ENCODE measurements at regions not wholly inside any gene's neighbourhood (a gene's known extent, or its start where the extent isn't known, plus 50 kb on each side); places are given as distances from the start of the nearest gene placed in this dataset.

GRCh38 chr4:114535725-114536124 lies 62.9 kb upstream of the UGT8 start:
- peaks cover 6 to 7% of the 10 kb centered on the region in 2 donors for H3K9me3 Mint-ChIP-seq
- intact Hi-C loops (cut with micrococcal nuclease) = no loop called here
- H3K36me3 Mint-ChIP-seq = no peaks in the 10 kb centered on the region
- H3K27ac Mint-ChIP-seq = no peak overlapping the region
- no peak overlapping the region for H3K4me3 ChIP-seq (ENCODE audit: low read length)
- no peaks in the 10 kb centered on the region for H3K27me3 Mint-ChIP-seq (ENCODE audit: low read depth in 2 of 2)
- WGBS (ENCODE audit: insufficient coverage) = 91% methylated on average over 1 of the region's 1 CpG
- H3K9me3 ChIP-seq (ENCODE audit: control insufficient read depth, insufficient read depth, low read length) = no peaks in the 10 kb centered on the region
- ATAC-seq = no peak
- H3K4me1 Mint-ChIP-seq = no peaks in the 10 kb centered on the region
- no peak for TF ChIP-seq CTCF (IDR thresholded peaks at IDR 0.05)
- H3K27me3 ChIP-seq (ENCODE audit: control insufficient read depth, insufficient read depth, low read length) = no peaks in the 10 kb centered on the region
- no peak overlapping the region for H3K4me3 Mint-ChIP-seq
- no peaks in the 10 kb centered on the region for H3K36me3 ChIP-seq (ENCODE audit: control insufficient read depth, insufficient read depth, low read length)
- DNase-seq = no peak
- H3K27ac ChIP-seq (ENCODE audit: low read length) = no peak overlapping the region
- no peaks in the 10 kb centered on the region for H3K4me1 ChIP-seq (ENCODE audit: control insufficient read depth, insufficient read depth, low read length)

GRCh38 chr4:114537352-114537751 lies 61.3 kb upstream of the UGT8 start:
- 94% methylated on average over 3 of the region's 3 CpGs for WGBS (ENCODE audit: insufficient coverage)
- DNase-seq (no peak), ATAC-seq (no peak)
- H3K36me3 ChIP-seq (ENCODE audit: control insufficient read depth, insufficient read depth, low read length) = no peaks in the 10 kb centered on the region
- no peak overlapping the region for H3K4me3 ChIP-seq (ENCODE audit: low read length)
- H3K4me3 Mint-ChIP-seq = no peak overlapping the region
- H3K27ac ChIP-seq (ENCODE audit: low read length) = no peak overlapping the region
- no peaks in the 10 kb centered on the region for H3K27me3 ChIP-seq (ENCODE audit: control insufficient read depth, insufficient read depth, low read length)
- no peak overlapping the region for H3K27ac Mint-ChIP-seq
- no peaks in the 10 kb centered on the region for H3K4me1 Mint-ChIP-seq
- no peaks in the 10 kb centered on the region for H3K9me3 ChIP-seq (ENCODE audit: control insufficient read depth, insufficient read depth, low read length)
- TF ChIP-seq CTCF (IDR thresholded peaks at IDR 0.05) = no peak
- intact Hi-C loops (cut with micrococcal nuclease) = no loop called here
- no peaks in the 10 kb centered on the region for H3K27me3 Mint-ChIP-seq (ENCODE audit: low read depth in 2 of 2)
- H3K4me1 ChIP-seq (ENCODE audit: control insufficient read depth, insufficient read depth, low read length) = no peaks in the 10 kb centered on the region
- no peaks in the 10 kb centered on the region for H3K36me3 Mint-ChIP-seq
- peaks cover 3 to 10% of the 10 kb centered on the region in 2 donors for H3K9me3 Mint-ChIP-seq

- Histone ChIP-seq H3K4me1 (ENCODE audit: control insufficient read depth, insufficient read depth, low read length) (no peaks in the 10 kb centered on the region), H3K27me3 (ENCODE audit: control insufficient read depth, insufficient read depth, low read length) (no peaks in the 10 kb centered on the region), H3K36me3 (ENCODE audit: control insufficient read depth, insufficient read depth, low read length) (no peaks in the 10 kb centered on the region), H3K4me3 (ENCODE audit: low read length) (no peak overlapping the region), H3K9me3 (ENCODE audit: control insufficient read depth, insufficient read depth, low read length) (no peaks in the 10 kb centered on the region), H3K27ac (ENCODE audit: low read length) (no peak overlapping the region)
- DNase-seq (no peak), ATAC-seq (no peak)
- H3K4me3 Mint-ChIP-seq = no peak overlapping the region
- no peaks in the 10 kb centered on the region for H3K4me1 Mint-ChIP-seq
- H3K9me3 Mint-ChIP-seq = peaks cover 3 to 10% of the 10 kb centered on the region in 2 donors
- no peaks in the 10 kb centered on the region for H3K27me3 Mint-ChIP-seq (ENCODE audit: low read depth in 2 of 2)
- no peak for TF ChIP-seq CTCF (IDR thresholded peaks at IDR 0.05)
- no peaks in the 10 kb centered on the region for H3K36me3 Mint-ChIP-seq
- intact Hi-C loops (cut with micrococcal nuclease) = no loop called here
- no peak overlapping the region for H3K27ac Mint-ChIP-seq
- 58% methylated on average over 5 of the region's 5 CpGs for WGBS (ENCODE audit: insufficient coverage)
These were observed 60.5 kb upstream of the UGT8 start for GRCh38 chr4:114538012-114538617.

GRCh38 chr4:114539985-114540384 lies 58.6 kb upstream of the UGT8 start:
- H3K27me3 ChIP-seq (ENCODE audit: control insufficient read depth, insufficient read depth, low read length) = no peaks in the 10 kb centered on the region
- H3K9me3 Mint-ChIP-seq = peaks cover 3 to 7% of the 10 kb centered on the region in 2 donors
- no peak for TF ChIP-seq CTCF (IDR thresholded peaks at IDR 0.05)
- no peaks in the 10 kb centered on the region for H3K4me1 ChIP-seq (ENCODE audit: control insufficient read depth, insufficient read depth, low read length)
- no peak for ATAC-seq
- H3K36me3 ChIP-seq (ENCODE audit: control insufficient read depth, insufficient read depth, low read length) = no peaks in the 10 kb centered on the region
- no peaks in the 10 kb centered on the region for H3K4me1 Mint-ChIP-seq
- H3K4me3 Mint-ChIP-seq = no peak overlapping the region
- no peak overlapping the region for H3K4me3 ChIP-seq (ENCODE audit: low read length)
- H3K36me3 Mint-ChIP-seq = no peaks in the 10 kb centered on the region
- no peaks in the 10 kb centered on the region for H3K9me3 ChIP-seq (ENCODE audit: control insufficient read depth, insufficient read depth, low read length)
- H3K27ac ChIP-seq (ENCODE audit: low read length) = no peak overlapping the region
- no peak overlapping the region for H3K27ac Mint-ChIP-seq
- intact Hi-C loops (cut with micrococcal nuclease) = no loop called here
- DNase-seq = no peak
- no peaks in the 10 kb centered on the region for H3K27me3 Mint-ChIP-seq (ENCODE audit: low read depth in 2 of 2)
